ENCODE measurements at regions not wholly inside any gene's neighbourhood (a gene's known extent, or its start where the extent isn't known, plus 50 kb on each side); places are given as distances from the start of the nearest gene placed in this dataset.
"Not testable (repeated sequence)": the region's sequence is repeated elsewhere in the genome, so short reads cannot be mapped to it uniquely, and the experiment has no call there.

DNA sequence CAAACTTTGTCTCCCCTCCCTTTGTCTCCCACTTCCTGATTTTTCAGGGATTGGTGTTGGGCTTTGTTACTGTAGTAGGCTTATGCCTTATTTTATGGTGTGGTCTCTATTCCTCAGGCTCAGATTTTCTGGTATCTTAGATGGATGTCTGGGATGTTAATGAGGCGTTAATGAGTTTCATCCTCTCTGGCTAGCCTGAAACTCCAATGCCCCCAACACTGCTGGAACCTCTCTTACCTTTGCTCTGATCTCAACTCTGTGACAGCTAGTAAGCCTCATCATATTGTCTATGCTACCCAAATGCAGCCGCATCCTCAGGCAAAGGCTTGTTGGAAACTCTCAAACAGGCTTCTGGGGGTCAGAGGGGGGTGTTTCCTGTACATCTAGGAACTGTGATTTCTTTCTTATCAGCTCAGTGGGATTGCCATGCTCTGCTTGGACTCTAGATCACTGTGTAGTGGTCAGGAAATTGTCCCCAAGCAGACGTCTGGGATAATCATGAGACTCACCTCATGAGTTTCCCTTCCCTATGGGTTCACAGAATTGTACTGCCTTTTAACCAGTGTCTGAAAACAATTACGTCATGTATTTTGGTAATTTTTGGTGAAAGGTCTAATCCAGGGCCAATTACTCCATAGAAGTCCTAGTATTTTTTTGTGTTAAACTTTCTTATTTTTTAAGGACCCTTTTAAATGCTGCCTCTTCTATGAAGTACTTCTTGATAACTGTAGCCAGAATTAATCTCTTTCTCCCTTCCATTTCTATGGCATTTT is 88.8 kb upstream of the TRPC7 start:
- DNase-seq, result no peak

DNA sequence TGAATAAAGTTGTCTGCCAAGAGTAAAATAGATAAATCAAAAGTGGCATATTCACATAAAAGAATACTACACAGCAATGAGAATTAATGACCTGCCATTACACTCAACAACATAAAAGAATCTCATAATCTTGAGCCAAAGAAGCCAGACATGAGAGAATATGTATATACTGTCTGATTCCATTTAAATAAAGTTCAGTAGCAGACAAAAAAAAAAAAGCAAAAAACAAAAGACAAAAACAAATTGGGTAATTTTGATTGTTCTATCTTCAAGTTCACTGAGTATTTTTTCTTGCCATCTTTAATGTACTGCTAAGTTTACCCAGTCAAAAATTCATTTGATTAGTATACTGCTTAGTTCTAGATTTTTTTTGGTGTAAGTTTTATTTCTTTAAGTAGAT is 87.9 kb upstream of the TRPC7 start:
- DNase-seq, result no peak

DNA sequence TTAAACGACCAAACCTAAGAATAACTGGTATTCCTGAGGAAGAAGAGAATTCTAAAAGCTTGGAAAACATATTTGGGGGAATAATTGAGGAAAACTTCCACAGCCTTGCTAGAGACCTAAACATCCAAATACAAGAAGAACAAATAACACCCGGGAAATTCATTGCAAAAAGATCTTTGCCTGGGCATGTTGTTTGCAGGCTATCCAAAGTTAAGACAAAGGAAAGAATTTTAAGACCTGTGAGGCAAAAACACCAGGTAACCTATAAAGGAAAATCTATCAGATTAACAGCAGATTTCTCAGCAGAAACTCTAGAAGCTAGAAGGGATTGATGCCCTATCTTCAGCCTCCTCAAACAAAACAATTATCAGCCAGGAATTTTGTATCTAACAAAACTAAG is 82.2 kb upstream of the TRPC7 start:
- not testable (repeated sequence) for DNase-seq

DNA sequence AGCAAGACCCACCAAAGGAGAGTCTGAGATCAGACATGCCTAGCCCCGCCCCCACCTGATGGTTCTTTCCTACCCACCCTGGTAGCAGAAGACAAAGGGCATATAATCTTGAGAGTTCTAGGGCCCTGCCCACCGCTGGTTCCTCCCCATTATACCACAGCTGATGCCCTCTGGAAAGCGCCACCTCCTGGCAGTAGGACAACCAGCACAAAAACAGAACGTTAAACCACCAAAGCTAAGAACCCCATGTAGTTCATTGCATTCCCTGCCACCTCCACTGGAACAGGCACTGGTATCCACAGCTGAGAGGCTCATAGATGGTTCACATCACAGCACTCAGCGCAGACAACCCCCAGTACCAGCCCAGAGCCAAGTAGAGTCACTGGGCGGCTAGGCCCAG is 81.2 kb upstream of the TRPC7 start:
- no peak for DNase-seq

DNA sequence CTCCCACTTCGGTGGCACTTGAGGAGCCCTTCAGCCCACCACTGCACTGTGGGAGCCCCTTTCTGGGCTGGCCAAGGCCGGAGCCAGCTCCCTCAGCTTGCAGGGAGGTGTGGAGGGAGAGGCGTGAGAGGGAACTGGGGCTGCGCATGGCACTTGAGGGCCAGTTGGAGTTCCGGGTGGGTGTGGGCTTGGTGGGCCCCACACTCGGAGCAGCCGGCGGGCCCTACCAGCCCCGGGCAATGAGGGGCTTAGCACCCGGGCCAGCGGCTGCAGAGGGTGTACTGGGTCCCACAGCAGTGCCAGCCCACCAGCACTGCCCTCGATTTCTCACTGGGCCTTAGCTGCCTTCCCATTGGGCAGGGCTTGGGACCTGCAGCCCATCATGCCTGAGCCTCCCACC is 78.8 kb upstream of the TRPC7 start:
- not testable (repeated sequence) for DNase-seq

DNA sequence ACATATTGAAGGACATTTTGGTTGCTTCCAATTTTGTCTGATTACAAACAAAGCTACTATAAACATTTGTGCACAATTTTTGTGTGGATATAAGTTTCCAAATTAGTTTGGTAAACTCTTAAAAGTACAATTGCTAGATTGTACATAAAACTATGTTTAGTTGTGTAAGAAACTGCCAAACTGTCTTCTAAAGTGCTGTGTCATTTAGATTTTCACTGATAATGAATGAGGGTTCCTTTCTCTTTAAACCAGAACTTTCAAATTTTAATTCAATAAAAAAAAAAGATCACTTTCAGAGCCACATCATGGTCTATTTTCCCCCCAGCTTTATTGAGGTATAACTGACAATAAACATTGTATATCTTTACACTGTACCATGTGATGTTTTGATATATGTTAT is 74.0 kb upstream of the TRPC7 start:
- no peak for DNase-seq

DNA sequence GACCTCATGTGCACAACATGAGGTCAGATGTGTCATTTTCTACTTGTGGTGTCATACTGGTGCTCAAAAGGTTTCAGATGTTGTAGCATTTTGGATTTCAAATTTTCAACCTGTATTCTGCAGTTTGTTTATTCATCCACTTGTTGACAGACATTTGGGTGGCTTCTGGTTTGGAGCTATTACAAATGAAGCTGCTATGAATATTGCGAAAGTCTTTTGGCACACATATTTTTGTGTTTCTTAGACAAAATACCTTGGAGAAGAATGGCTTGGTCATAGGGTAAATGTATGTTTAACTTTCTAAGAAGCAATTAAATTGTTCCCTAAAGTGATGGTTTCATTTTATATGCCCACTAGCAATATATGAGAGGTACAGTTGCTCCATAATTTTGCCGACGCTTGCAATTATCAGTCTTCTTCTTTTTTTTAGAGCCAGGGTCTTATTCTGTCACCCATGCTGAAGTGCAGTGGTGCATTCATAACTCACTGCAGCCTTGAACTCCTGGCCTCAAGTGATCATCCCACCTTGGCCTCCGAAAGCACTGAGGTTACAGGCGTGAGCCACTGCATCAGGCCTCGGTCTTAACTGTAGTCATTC is 70.7 kb upstream of the TRPC7 start:
- no peak for DNase-seq

DNA sequence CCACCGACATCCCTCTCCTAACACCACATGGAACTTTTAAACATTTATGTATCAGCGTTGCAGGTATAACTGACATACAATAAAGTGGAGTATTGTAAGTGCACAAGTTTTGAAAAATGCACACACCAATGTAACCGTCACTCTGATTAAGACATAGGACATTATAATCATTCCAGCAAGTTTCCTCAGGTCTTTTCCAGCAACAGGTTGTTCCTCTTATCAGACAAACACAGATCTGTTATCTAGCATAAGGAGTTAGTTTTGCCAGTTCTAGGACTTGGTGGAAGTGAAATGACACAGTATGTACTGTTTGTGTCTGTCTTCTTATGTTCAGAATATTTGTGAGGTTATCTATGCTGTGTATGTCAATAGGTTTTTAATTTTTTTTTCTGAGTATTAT is 69.5 kb upstream of the TRPC7 start:
- no peak for DNase-seq

DNA sequence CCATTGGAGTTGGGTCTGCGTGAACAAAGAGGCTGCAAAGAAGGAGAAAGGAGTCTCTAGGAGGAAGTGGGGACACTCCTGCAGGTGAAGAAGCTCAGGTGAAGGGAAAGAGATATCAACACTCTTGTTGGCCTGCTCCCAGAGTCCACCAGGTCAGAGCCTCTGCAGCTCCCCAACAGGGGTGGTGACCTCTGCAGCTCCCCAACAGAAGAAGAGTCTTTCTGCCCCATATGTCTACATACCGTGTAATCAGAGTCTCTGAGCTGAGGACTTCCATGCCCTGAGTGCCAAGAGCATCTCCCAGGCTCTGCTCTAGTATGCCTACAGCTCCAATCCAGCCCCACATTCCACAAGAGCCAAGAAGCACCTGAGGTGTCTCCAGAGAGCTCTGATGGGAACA is 67.4 kb upstream of the TRPC7 start:
- DNase-seq, result no peak

DNA sequence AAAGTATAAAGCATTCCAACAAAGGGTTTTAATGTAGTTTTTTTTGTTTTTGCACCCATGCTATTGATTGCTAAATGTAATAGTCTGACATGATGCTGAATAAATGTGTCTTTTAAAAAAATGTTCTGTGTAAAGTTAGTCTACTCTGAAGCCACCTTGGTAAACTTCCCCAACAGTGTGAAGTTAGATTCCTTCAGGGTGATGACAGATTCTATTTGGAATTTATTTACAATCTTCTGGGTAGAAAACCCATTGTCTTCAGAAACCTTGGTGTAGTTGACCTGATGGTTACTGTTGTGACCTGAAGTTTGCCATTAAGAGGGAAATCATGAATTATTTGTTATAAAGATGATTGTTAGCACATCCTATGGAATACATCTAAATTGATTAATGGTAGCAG is 64.7 kb upstream of the TRPC7 start:
- DNase-seq, result no peak

DNA sequence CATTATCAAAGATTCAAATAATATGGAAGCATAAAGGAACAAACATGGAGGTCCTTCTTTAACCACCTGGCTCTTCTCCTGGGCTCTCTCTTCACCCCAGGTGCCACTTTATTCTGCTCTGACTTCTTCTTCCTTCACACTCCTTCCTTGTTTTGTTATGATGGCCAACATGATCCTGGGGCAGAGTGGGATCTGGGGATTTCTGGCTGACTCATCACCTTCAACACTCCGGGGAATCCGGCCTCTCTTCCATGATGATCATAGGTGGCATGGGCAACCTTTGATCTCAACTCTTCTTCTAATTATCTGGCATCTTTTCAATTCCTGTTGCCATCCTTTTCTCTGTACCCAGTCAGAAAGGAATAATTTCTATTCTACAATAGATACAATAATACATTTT is 62.1 kb upstream of the TRPC7 start:
- no peak for DNase-seq

DNA sequence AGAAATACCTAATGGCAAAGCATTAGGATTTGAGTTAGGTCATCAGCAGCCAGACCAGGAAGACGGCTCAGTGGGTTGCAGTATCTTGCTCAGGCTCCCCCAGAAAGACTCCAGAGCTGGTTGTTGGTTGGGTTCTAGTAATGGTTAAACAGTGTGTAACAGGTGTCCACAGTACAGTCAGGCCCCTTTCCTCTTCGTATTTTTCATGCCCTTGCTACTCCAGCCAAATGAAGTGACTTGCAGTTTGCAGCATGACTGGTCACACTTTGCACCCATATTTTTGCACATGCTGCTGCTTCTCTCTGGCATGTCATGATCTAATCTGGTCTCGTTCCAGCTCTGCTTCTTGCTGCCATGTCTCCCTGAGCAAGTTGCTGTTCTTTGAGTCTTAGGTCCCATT is 60.6 kb upstream of the TRPC7 start:
- no peak for DNase-seq

DNA sequence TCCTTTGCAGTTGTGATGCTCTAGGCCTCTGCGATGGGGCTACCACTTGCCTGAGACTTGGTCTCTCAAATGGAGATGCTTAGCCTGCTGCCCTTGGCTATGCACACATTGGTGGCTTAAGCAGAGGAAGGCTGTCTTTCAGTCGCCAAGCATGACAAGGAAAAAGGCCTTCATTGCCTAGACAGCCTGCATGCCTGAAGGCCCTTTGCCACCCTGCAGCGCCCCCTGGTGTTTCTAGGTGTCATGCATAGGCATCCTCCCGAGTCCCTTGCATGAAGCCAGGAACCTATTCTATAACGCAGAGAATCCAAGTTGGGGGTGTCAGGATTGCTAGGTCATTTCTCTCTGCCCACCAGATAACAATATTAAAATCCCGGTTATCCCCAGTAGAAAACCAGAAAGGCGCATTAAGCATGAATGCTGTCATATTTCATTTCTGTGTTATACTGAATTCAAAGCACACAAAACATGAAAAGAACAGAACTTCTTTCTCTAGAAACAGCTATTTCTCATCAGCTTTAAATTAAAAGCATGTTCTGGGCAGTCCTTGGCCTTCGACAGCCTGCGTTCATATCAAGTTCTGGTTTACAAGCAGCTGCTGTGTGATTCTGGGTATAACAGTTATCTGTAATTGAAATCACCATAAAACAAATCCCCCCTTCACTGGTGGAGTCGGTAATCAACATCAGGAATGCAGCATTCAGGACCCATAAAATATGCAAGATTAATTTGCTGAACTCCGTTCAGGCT is 59.7 kb upstream of the TRPC7 start:
- DNase-seq, result peak; percentile 79

DNA sequence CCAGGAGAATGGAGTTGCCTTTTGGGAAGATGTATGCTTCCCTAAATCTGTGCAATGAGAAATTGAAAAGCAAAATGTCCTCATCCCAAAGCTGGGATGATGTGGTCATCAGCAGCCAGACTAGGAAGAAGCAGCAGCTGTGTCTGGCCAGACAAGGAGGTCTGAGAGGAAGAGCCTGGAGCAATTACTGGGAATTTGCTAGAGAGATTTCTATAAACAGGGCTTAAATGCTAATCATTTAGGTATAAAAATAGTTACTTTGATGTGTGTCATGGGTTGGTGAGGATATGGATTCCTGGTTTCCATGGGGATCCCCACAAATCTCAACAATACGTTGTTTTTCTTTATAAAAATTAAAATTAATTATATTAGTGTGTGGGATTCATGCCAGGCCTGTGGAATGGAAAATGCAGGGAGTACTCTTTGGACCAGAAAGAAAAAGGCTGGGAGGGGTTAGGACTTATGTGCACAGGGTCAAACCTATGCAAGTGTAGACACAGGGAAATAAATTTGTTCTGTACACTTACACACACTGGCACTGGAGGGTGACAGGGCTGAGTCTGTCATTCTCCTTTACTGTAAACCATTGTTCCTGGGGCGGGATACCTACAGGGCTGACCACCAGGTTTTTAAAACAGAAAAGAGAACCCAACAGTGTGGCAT is 58.7 kb upstream of the TRPC7 start:
- DNase-seq, result no peak

DNA sequence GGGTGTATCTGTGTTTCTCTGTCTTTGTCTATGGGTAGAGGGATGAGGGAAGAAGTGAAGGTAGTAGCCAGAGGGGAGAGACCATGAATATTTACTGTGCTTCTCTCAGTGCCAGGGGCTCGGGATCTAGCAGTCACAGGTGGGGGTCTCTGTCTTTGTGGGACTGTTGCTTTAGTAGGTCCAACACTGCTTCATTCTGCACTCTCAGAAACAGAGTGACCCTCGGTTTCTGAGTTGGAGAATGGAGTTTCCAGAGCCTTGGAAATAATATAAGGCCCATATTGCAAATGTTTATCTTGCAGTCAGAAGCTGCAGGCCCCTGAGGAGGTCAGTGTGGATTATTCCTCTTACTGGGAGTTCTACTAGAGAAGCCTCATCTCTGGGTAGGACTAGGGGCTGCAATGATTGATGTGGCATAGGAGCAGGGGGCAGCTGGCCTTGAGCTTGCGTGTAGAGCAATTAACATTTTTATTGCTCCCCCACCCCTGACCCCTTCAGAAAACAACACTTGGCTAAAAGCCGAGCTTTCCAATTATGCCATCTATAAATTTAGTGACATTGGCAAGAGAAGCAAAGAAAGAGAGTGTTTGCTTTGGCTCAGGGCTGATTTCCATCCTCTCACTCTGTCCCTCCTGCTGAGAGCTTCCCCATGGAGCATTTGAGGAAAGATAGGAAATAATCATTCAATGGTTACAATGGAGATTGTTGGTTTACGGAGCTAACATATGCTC is 55.0 kb upstream of the TRPC7 start:
- DNase-seq, result no peak

DNA sequence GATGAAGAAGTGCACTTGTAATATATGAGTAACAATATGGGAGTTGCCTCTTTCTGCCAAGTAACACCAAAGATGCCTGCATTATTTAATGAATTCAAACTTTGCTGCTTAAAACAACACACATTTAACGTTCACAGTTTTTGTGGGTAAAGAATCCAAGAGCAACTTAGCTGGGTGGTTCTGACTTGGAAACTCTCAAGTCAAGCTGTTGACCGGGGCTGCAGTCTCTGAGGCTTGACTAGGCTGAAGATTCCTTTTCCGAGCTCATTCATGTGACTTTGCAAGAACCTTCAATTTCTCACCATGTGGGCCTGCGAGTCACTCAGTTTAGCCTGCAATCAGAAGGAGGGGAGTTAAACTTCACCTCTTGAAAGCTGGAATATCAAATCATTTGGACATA is 53.0 kb upstream of the TRPC7 start:
- no peak for DNase-seq
